Lung (tissue), 9 donors: ENCODE measurements at regions not wholly inside any gene's neighbourhood (a gene's known extent, or its start where the extent isn't known, plus 50 kb on each side); places are given as distances from the start of the nearest gene placed in this dataset.
"Not testable (repeated sequence)": the region's sequence is repeated elsewhere in the genome, so short reads cannot be mapped to it uniquely, and the experiment has no call there.

ENCODE experiments used
- ATAC-seq: fragments of 200-7000 bp; cut with Tn5 transposase; one replicate; pipeline ENCODE4 v1.9.1; 2020; ENCODE audit warnings: moderate number of reproducible peaks; ENCODE audit not compliant: insufficient read depth, low FRiP score
- DNase-seq, 3 donors: peaks; one replicate each; pipeline ENCODE4 v3.0.0-alpha.2; 2013 to 2017
- H3K27ac ChIP-seq, 2 donors: one replicate each; pipeline ENCODE4 v1.5.1; 2013; ENCODE audit warnings: mild to moderate bottlenecking in 2 of 2, moderate library complexity in 2 of 2, control low read depth in 1 of 2, inconsistent platforms in 1 of 2, low read depth in 1 of 2, low read length in 1 of 2
- H3K27me3 ChIP-seq, 3 donors: one replicate each; pipeline ENCODE4 v1.5.1; 2013; ENCODE audit warnings: low read length in 2 of 3; ENCODE audit not compliant: control insufficient read depth in 3 of 3, insufficient read depth in 3 of 3
- H3K36me3 ChIP-seq, 4 donors: one replicate each; pipeline ENCODE4 v1.5.1; 2013; ENCODE audit warnings: low read length in 4 of 4, mild to moderate bottlenecking in 1 of 4, moderate library complexity in 1 of 4; ENCODE audit not compliant: control insufficient read depth in 4 of 4, insufficient read depth in 4 of 4
- H3K4me1 ChIP-seq, 5 donors: one replicate each; pipeline ENCODE4 v1.5.1; 2013; ENCODE audit warnings: low read length in 5 of 5, mild to moderate bottlenecking in 2 of 5, moderate library complexity in 1 of 5; ENCODE audit not compliant: control insufficient read depth in 5 of 5, insufficient read depth in 5 of 5
- H3K4me3 ChIP-seq: one replicate; pipeline ENCODE4 v1.5.1; 2013; ENCODE audit warnings: mild to moderate bottlenecking, control low read depth, moderate library complexity
- H3K9ac ChIP-seq, 2 donors: one replicate each; pipeline ENCODE4 v1.5.1; 2013; ENCODE audit warnings: low read length in 2 of 2, control low read depth in 1 of 2; ENCODE audit not compliant: insufficient read depth in 1 of 2
- H3K9me3 ChIP-seq, 4 donors: one replicate each; pipeline ENCODE4 v1.5.1; 2013; ENCODE audit warnings: low read length in 3 of 4, mild to moderate bottlenecking in 1 of 4, moderate library complexity in 1 of 4; ENCODE audit not compliant: control insufficient read depth in 4 of 4, insufficient read depth in 3 of 4
- WGBS, 2 donors: extraction: QIAGEN DNeasy Blood & Tissue Kit; methylation state at CpG; one replicate each; pipeline ENCODE4 v1.1.7; 2013; 5-methylcytosine and 5-hydroxymethylcytosine counted together
- donor health status: Bipolar disorder and iron deficiency.
- donor health status: healthy.
- donor health status: DM: yes; HTN: yes; CAD: no.

- not testable (repeated sequence) for H3K36me3 ChIP-seq, H3K9me3 ChIP-seq, H3K4me3 ChIP-seq, H3K27me3 ChIP-seq, H3K4me1 ChIP-seq, H3K27ac ChIP-seq, H3K9ac ChIP-seq, ATAC-seq, DNase-seq
- 84 to 87% methylated on average over 1 of the region's 2 CpGs for WGBS, 2 donors
These were observed 143.0 kb downstream of the SPATA31A6 start for GRCh38 chr9:42326482-42326881.

- not testable (repeated sequence) for ATAC-seq, H3K27me3 ChIP-seq, H3K36me3 ChIP-seq
These were observed 151.9 kb downstream of the SPATA31A6 start for GRCh38 chr9:42335342-42335741.

GRCh38 chr9:42335984-42336657 is 152.7 kb downstream of the SPATA31A6 start:
- 88 to 93% methylated on average over 7 of the region's 7 CpGs for WGBS, 2 donors
- H3K36me3 ChIP-seq = not testable (repeated sequence)

More at GRCh38 chr9:42335342-42335741, 151.9 kb downstream of the SPATA31A6 start:
- H3K27ac ChIP-seq, H3K9ac ChIP-seq, DNase-seq, H3K4me3 ChIP-seq, H3K9me3 ChIP-seq, H3K4me1 ChIP-seq: not testable (repeated sequence)

GRCh38 chr9:42338275-42338674 is 154.8 kb downstream of the SPATA31A6 start:
- H3K9ac ChIP-seq, H3K27me3 ChIP-seq, H3K4me1 ChIP-seq, H3K27ac ChIP-seq, H3K9me3 ChIP-seq, DNase-seq, ATAC-seq, H3K4me3 ChIP-seq, H3K36me3 ChIP-seq: not testable (repeated sequence)
- WGBS, 2 donors = 85% methylated on average over 4 of the region's 4 CpGs

More at GRCh38 chr9:42335984-42336657, 152.7 kb downstream of the SPATA31A6 start:
- not testable (repeated sequence) for DNase-seq, ATAC-seq, H3K27ac ChIP-seq, H3K9me3 ChIP-seq, H3K4me3 ChIP-seq, H3K9ac ChIP-seq, H3K27me3 ChIP-seq, H3K4me1 ChIP-seq

GRCh38 chr9:42339671-42340434 is 156.4 kb downstream of the SPATA31A6 start:
- not testable (repeated sequence) for ATAC-seq, H3K9me3 ChIP-seq, H3K9ac ChIP-seq, H3K27me3 ChIP-seq, H3K4me1 ChIP-seq, H3K27ac ChIP-seq, H3K36me3 ChIP-seq, H3K4me3 ChIP-seq, DNase-seq
- 80 to 87% methylated on average over 2 of the region's 2 CpGs for WGBS, 2 donors

- not testable (repeated sequence) for H3K9me3 ChIP-seq, H3K27ac ChIP-seq, ATAC-seq, DNase-seq, H3K36me3 ChIP-seq, H3K4me3 ChIP-seq, H3K9ac ChIP-seq, H3K27me3 ChIP-seq, H3K4me1 ChIP-seq
These were observed 156.9 kb downstream of the SPATA31A6 start for GRCh38 chr9:42340435-42340723.

- 87% methylated on average over 7 of the region's 7 CpGs for WGBS, 2 donors
- not testable (repeated sequence) for H3K27ac ChIP-seq, DNase-seq, H3K4me3 ChIP-seq, H3K9ac ChIP-seq, H3K4me1 ChIP-seq, H3K27me3 ChIP-seq, H3K36me3 ChIP-seq, H3K9me3 ChIP-seq, ATAC-seq
These were observed 158.4 kb downstream of the SPATA31A6 start for GRCh38 chr9:42341860-42342259.

GRCh38 chr9:42342297-42342696 is 158.8 kb downstream of the SPATA31A6 start:
- not testable (repeated sequence) for DNase-seq, H3K4me3 ChIP-seq, H3K9me3 ChIP-seq, H3K4me1 ChIP-seq, H3K27me3 ChIP-seq, H3K27ac ChIP-seq, H3K36me3 ChIP-seq, H3K9ac ChIP-seq
- 84 to 91% methylated on average over 6 of the region's 7 CpGs for whole genome bisulfite sequencing, 2 donors
- ATAC-seq = peak; percentile 19
